ENCODE measurements at regions not wholly inside any gene's neighbourhood (a gene's known extent, or its start where the extent isn't known, plus 50 kb on each side); places are given as distances from the start of the nearest gene placed in this dataset.
A peak's percentile ranks its signal among the peaks of the same experiment; 100 is the strongest.

DNA sequence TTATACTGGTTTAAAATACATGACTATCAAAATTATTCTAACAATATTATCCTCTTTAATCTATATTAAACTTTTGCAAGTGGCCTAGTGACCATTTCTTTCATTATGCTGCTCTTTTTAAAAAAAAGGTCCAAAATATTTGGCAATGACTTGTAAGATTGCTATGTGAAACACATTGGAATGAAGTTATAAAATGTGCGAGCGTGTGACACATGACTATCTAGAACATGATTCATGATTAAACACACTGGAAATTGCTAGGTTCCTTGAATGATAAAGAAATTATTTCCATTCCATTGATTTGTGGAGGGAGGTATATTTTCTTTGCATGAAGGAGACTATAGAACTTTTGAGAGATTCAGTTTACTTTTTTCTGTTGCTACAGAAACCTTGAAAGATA is 739.1 kb downstream of the DIAPH3 start:
- no peak overlapping the region for H3K4me3 ChIP-seq (ENCODE audit: low read depth, low read length)
- POLR2A ChIA-PET: no interaction called here
- TF ChIP-seq ZNF140 (tag by site-specific recombination; IDR thresholded peaks at IDR 0.05): no peak
- TF ChIP-seq, protein P1, sequence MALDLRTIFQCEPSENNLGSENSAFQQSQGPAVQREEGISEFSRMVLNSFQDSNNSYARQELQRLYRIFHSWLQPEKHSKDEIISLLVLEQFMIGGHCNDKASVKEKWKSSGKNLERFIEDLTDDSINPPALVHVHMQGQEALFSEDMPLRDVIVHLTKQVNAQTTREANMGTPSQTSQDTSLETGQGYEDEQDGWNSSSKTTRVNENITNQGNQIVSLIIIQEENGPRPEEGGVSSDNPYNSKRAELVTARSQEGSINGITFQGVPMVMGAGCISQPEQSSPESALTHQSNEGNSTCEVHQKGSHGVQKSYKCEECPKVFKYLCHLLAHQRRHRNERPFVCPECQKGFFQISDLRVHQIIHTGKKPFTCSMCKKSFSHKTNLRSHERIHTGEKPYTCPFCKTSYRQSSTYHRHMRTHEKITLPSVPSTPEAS (tag by site-specific recombination; IDR thresholded peaks at IDR 0.05): no peak
- no peak for TF ChIP-seq GLI2 (tag by site-specific recombination; IDR thresholded peaks at IDR 0.05; ENCODE audit: borderline replicate concordance, low read depth)
- TF ChIP-seq ZNF292 (tag by site-specific recombination; IDR thresholded peaks at IDR 0.05; ENCODE audit: borderline replicate concordance, low read depth): no peak
- no peak for TF ChIP-seq SETDB1 (IDR thresholded peaks at IDR 0.05; ENCODE audit: insufficient read length, low read length)
- no peak for TF ChIP-seq ZNF677 (tag by site-specific recombination; IDR thresholded peaks at IDR 0.05)
- no peak for TF ChIP-seq PRDM1 (tag by site-specific recombination; IDR thresholded peaks at IDR 0.05)
- no peak for TF ChIP-seq ZNF433 (tag by site-specific recombination; IDR thresholded peaks at IDR 0.05; ENCODE audit: low read depth)
- TF ChIP-seq, protein P2, sequence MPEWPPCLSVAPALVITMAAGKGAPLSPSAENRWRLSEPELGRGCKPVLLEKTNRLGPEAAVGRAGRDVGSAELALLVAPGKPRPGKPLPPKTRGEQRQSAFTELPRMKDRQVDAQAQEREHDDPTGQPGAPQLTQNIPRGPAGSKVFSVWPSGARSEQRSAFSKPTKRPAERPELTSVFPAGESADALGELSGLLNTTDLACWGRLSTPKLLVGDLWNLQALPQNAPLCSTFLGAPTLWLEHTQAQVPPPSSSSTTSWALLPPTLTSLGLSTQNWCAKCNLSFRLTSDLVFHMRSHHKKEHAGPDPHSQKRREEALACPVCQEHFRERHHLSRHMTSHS (tag by site-specific recombination; IDR thresholded peaks at IDR 0.05): no peak
- TF ChIP-seq ZNF792 (tag by site-specific recombination; IDR thresholded peaks at IDR 0.05): no peak
- no peak for TF ChIP-seq ZBTB17 (tag by site-specific recombination; IDR thresholded peaks at IDR 0.05)
- TF ChIP-seq ZNF23 (tag by site-specific recombination; IDR thresholded peaks at IDR 0.05; ENCODE audit: borderline replicate concordance): no peak
- TF ChIP-seq ZNF48 (tag by site-specific recombination; IDR thresholded peaks at IDR 0.05): no peak
- TF ChIP-seq, protein P3, sequence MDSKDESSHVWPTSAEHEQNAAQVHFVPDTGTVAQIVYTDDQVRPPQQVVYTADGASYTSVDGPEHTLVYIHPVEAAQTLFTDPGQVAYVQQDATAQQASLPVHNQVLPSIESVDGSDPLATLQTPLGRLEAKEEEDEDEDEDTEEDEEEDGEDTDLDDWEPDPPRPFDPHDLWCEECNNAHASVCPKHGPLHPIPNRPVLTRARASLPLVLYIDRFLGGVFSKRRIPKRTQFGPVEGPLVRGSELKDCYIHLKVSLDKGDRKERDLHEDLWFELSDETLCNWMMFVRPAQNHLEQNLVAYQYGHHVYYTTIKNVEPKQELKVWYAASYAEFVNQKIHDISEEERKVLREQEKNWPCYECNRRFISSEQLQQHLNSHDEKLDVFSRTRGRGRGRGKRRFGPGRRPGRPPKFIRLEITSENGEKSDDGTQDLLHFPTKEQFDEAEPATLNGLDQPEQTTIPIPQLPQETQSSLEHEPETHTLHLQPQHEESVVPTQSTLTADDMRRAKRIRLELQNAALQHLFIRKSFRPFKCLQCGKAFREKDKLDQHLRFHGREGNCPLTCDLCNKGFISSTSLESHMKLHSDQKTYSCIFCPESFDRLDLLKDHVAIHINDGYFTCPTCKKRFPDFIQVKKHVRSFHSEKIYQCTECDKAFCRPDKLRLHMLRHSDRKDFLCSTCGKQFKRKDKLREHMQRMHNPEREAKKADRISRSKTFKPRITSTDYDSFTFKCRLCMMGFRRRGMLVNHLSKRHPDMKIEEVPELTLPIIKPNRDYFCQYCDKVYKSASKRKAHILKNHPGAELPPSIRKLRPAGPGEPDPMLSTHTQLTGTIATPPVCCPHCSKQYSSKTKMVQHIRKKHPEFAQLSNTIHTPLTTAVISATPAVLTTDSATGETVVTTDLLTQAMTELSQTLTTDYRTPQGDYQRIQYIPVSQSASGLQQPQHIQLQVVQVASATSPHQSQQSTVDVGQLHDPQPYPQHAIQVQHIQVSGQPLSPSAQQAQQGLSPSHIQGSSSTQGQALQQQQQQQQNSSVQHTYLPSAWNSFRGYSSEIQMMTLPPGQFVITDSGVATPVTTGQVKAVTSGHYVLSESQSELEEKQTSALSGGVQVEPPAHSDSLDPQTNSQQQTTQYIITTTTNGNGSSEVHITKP (tag by site-specific recombination; IDR thresholded peaks at IDR 0.05): no peak

DNA sequence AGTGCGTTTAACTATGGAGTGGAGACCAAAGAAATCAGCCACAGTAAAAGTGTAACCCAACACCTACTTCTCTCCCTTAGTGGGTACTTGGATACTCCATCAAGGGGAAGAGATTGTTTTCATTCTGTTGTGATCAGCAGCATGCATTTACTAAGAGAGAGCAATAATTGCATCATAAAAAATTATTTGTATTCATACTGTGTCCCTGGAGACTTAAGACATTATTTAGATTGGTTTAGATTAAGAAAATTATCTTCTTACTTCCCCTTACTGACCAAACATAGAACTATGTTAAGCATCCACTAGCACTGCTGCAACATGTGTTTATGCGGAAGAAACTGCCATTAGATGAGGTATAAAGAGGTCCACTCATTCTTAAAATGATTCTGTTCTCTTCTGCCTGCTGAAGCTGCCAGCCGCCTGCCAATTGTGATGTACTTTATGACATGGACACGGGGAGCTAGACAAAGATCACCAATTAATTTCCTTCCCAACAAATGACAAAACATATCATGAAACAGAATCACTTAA is 738.5 kb downstream of the DIAPH3 start:
- POLR2A ChIA-PET: no interaction called here
- H3K9me3 ChIP-seq (ENCODE audit: control insufficient read depth, insufficient read depth, low read depth, low read length): no peaks in the 10 kb centered on the region
- no peaks in the 10 kb centered on the region for H3K36me3 ChIP-seq (ENCODE audit: control insufficient read depth in 2 of 2, insufficient read depth in 1 of 2, low read length in 2 of 2)
- H3K4me3 ChIP-seq (ENCODE audit: low read depth, low read length): no peak overlapping the region
- CTCF ChIA-PET: no interaction called here
- H3K4me1 ChIP-seq (ENCODE audit: control insufficient read depth, insufficient read depth, low read length): no peaks in the 10 kb centered on the region
- no peak overlapping the region for H3K27ac ChIP-seq (ENCODE audit: extremely low read depth, low read depth, low read length)
- TF ChIP-seq, protein P4, sequence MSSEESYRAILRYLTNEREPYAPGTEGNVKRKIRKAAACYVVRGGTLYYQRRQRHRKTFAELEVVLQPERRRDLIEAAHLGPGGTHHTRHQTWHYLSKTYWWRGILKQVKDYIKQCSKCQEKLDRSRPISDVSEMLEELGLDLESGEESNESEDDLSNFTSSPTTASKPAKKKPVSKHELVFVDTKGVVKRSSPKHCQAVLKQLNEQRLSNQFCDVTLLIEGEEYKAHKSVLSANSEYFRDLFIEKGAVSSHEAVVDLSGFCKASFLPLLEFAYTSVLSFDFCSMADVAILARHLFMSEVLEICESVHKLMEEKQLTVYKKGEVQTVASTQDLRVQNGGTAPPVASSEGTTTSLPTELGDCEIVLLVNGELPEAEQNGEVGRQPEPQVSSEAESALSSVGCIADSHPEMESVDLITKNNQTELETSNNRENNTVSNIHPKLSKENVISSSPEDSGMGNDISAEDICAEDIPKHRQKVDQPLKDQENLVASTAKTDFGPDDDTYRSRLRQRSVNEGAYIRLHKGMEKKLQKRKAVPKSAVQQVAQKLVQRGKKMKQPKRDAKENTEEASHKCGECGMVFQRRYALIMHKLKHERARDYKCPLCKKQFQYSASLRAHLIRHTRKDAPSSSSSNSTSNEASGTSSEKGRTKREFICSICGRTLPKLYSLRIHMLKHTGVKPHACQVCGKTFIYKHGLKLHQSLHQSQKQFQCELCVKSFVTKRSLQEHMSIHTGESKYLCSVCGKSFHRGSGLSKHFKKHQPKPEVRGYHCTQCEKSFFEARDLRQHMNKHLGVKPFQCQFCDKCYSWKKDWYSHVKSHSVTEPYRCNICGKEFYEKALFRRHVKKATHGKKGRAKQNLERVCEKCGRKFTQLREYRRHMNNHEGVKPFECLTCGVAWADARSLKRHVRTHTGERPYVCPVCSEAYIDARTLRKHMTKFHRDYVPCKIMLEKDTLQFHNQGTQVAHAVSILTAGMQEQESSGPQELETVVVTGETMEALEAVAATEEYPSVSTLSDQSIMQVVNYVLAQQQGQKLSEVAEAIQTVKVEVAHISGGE (tag by site-specific recombination; conservative IDR thresholded peaks at IDR 0.05; ENCODE audit: low read depth): no peak
- peak; percentile 54; the same call in 1 of the 2 replicates for TF ChIP-seq TRIM28 (IDR thresholded peaks at IDR 0.05; ENCODE audit: borderline replicate concordance, low read length)

More for the DNA sequence above, 739.1 kb downstream of the DIAPH3 start:
- CTCF ChIA-PET: no interaction called here
- Histone ChIP-seq H3K4me1 (ENCODE audit: control insufficient read depth, insufficient read depth, low read length) (no peaks in the 10 kb centered on the region), H3K36me3 (ENCODE audit: control insufficient read depth in 2 of 2, insufficient read depth in 1 of 2, low read length in 2 of 2) (no peaks in the 10 kb centered on the region), H3K27ac (ENCODE audit: extremely low read depth, low read depth, low read length) (no peak overlapping the region), H3K9me3 (ENCODE audit: control insufficient read depth, insufficient read depth, low read depth, low read length) (no peaks in the 10 kb centered on the region)

Data from HEK293 (cell line).